Smooth muscle cell (in vitro differentiated cells): ENCODE measurements at regions not wholly inside any gene's neighbourhood (a gene's known extent, or its start where the extent isn't known, plus 50 kb on each side); places are given as distances from the start of the nearest gene placed in this dataset.

Experiments
- DNase-seq: peaks from one replicate; lab custom pipeline; 2025; ENCODE audit not compliant: unreplicated experiment; lab: John Stamatoyannopoulos, UW
- H2AFZ ChIP-seq: fragments of 200-600 bp; sonication (generic); 2 replicates; pipeline ENCODE4 v1.6.0; 2016; ENCODE audit warnings: antibody characterized with exemption, low read depth, mild to moderate bottlenecking
- H3F3A ChIP-seq: fragments of 200-600 bp; sonication (generic); 2 replicates; pipeline ENCODE4 v1.6.0; 2017; ENCODE audit warnings: antibody characterized with exemption, low read depth
- H3K27ac ChIP-seq: fragments of 200-600 bp; sonication (generic); 2 replicates; pipeline ENCODE4 v1.5.1; 2016; ENCODE audit warnings: low read depth, mild to moderate bottlenecking
- H3K27me3 ChIP-seq: fragments of 200-600 bp; sonication (generic); 2 replicates; pipeline ENCODE4 v1.6.1; 2016; ENCODE audit warnings: low read depth, mild to moderate bottlenecking
- H3K36me3 ChIP-seq: fragments of 200-600 bp; sonication (generic); 2 replicates; pipeline ENCODE4 v1.5.1; 2016; ENCODE audit warnings: low read depth
- H3K4me1 ChIP-seq: fragments of 200-600 bp; sonication (generic); 2 replicates; pipeline ENCODE4 v1.5.1; 2016; ENCODE audit warnings: low read depth
- H3K4me2 ChIP-seq: fragments of 200-600 bp; sonication (generic); 2 replicates; pipeline ENCODE4 v1.6.0; 2016; ENCODE audit warnings: mild to moderate bottlenecking
- H3K4me3 ChIP-seq: fragments of 200-600 bp; sonication (generic); 2 replicates; pipeline ENCODE4 v1.5.1; 2016; ENCODE audit warnings: mild to moderate bottlenecking
- H3K79me2 ChIP-seq: fragments of 200-600 bp; sonication (generic); 2 replicates; pipeline ENCODE4 v1.6.0; 2016; ENCODE audit warnings: low read depth, mild to moderate bottlenecking
- H3K9ac ChIP-seq: fragments of 200-600 bp; sonication (generic); 2 replicates; pipeline ENCODE4 v1.6.0; 2016; ENCODE audit warnings: low read depth
- H3K9me3 ChIP-seq: fragments of 200-600 bp; sonication (generic); replicated peaks from 2 replicates; pipeline ENCODE4 v1.5.1; 2016; ENCODE audit warnings: low read depth
- H4K20me1 ChIP-seq: fragments of 200-600 bp; sonication (generic); 2 replicates; pipeline ENCODE4 v1.6.0; 2016; ENCODE audit warnings: low read depth
- WGBS: methylation state at CpG from one replicate; pipeline ENCODE4 v1.1.7; 2016; ENCODE audit warnings: low lambda C conversion rate; 5-methylcytosine and 5-hydroxymethylcytosine counted together
- TF ChIP-seq, protein P1 (sequence below): fragments of 200-600 bp; sonication (generic); IDR thresholded peaks from 2 replicates; pipeline ENCODE4 v1.5.1; 2017; ENCODE audit warnings: borderline replicate concordance, mild to moderate bottlenecking, antibody characterized with exemption; ENCODE audit not compliant: insufficient read depth, poor library complexity, severe bottlenecking

DNA sequence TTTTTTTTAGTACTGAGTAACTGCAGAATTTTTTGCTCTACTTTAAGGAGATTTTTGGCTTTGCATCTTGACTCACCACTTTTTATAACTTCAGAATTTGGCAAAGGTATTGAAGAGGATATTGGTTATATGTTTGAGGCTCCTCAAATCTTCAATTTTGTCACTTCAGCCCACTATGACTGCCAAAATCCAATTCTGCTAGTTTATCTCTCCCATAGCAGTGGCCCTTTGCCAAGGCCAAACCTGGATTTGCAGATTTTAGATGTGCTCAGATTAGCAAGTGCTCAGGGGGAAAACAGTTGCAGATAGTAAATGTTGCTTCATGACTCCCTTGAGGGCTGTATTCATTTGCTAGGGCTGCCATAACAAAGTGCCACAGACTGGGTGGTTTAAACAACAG is 427.5 kb downstream of the ADRA2A start:
- Histone ChIP-seq H3K4me3 (no peak overlapping the region), H3K36me3 (no peaks in the 10 kb centered on the region), H3F3A (no peaks in the 10 kb centered on the region), H3K9me3 (no peaks in the 10 kb centered on the region), H3K9ac (no peak overlapping the region), H3K27me3 (no peaks in the 10 kb centered on the region), H4K20me1 (no peaks in the 10 kb centered on the region), H2AFZ (no peak overlapping the region), H3K4me1 (no peaks in the 10 kb centered on the region), H3K79me2 (no peaks in the 10 kb centered on the region), H3K27ac (no peak overlapping the region), H3K4me2 (no peak overlapping the region)
- DNase-seq: no peak
- TF ChIP-seq, protein P1, sequence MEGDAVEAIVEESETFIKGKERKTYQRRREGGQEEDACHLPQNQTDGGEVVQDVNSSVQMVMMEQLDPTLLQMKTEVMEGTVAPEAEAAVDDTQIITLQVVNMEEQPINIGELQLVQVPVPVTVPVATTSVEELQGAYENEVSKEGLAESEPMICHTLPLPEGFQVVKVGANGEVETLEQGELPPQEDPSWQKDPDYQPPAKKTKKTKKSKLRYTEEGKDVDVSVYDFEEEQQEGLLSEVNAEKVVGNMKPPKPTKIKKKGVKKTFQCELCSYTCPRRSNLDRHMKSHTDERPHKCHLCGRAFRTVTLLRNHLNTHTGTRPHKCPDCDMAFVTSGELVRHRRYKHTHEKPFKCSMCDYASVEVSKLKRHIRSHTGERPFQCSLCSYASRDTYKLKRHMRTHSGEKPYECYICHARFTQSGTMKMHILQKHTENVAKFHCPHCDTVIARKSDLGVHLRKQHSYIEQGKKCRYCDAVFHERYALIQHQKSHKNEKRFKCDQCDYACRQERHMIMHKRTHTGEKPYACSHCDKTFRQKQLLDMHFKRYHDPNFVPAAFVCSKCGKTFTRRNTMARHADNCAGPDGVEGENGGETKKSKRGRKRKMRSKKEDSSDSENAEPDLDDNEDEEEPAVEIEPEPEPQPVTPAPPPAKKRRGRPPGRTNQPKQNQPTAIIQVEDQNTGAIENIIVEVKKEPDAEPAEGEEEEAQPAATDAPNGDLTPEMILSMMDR: no peak

DNA sequence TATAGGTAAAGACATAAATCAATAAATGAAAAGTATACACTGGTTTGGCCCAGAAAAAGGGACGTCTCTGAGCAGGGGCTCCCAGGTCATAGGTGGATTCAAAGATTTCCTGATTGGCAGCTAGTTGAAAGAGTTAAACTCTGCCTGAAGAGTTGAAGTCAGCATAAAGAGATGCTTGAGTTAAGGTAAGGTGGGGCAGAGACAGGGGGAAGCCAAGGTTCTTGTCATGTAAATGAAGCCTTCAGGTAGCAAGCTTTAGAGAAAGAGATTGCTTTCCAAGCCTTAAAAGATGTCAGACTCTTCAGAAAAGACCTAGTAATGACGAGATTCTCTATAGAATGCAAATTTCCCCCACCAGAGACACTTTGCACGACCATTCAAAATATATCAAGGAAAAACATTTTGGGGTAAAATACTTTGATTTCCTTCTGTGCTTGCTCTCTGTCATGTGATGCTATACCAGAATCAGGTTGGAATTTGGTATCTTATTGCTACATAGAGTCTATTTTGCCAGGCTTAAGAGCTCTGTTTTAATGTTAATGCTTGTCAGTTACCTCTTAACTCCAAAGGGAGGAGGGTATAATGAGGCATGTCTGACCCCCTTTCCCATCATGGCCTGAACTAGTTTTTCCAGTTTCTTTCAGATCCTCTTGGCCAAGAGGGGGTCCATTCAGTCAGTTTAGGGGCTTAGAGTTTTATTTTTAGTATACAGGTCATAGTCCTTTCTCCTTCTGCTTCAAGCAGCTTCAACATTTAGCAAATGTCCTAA is 429.6 kb downstream of the ADRA2A start:
- H2AFZ ChIP-seq: no peak overlapping the region
- H3K4me2 ChIP-seq: no peak overlapping the region
- H3K79me2 ChIP-seq: no peaks in the 10 kb centered on the region
- H3K27ac ChIP-seq: no peak overlapping the region
- no peaks in the 10 kb centered on the region for H3K27me3 ChIP-seq
- no peaks in the 10 kb centered on the region for H3K9me3 ChIP-seq
- H3K4me1 ChIP-seq: no peaks in the 10 kb centered on the region
- 32% methylated on average over 3 of the region's 3 CpGs for WGBS
- H3K9ac ChIP-seq: no peak overlapping the region
- DNase-seq: no peak
- TF ChIP-seq, protein P1: no peak
- no peaks in the 10 kb centered on the region for H3F3A ChIP-seq
- H3K4me3 ChIP-seq: no peak overlapping the region
- no peaks in the 10 kb centered on the region for H3K36me3 ChIP-seq
- H4K20me1 ChIP-seq: no peaks in the 10 kb centered on the region

DNA sequence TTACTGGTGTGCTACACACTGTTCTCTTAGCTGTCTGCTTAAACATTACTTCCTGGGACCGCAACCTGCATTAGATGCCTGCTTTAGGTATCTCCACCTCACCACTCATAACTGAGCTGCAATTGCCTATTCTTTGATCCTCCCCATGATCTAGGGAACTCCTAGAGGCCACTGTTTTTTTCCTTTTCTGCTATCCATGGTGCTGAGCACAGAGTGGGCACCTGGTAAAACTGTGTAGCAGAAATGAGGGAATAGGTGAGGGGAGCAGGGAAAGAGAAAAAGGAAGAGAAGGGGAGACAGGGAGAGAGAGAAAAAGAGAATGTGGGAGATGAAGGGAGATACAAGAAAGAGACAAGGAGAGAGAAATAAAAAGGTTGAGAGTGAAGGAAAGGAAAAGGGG is 434.9 kb downstream of the ADRA2A start:
- DNase-seq: no peak
- TF ChIP-seq, protein P1: no peak
- WGBS: 88% methylated on average over 1 of the region's 1 CpG
- Histone ChIP-seq H3F3A (no peaks in the 10 kb centered on the region), H3K4me3 (no peak overlapping the region), H3K36me3 (no peaks in the 10 kb centered on the region), H3K27ac (no peak overlapping the region), H3K79me2 (no peaks in the 10 kb centered on the region), H3K9me3 (no peaks in the 10 kb centered on the region), H3K4me2 (no peak overlapping the region), H3K27me3 (peaks cover 6% of the 10 kb centered on the region), H4K20me1 (no peaks in the 10 kb centered on the region), H2AFZ (no peak overlapping the region), H3K9ac (no peak overlapping the region), H3K4me1 (no peaks in the 10 kb centered on the region)

DNA sequence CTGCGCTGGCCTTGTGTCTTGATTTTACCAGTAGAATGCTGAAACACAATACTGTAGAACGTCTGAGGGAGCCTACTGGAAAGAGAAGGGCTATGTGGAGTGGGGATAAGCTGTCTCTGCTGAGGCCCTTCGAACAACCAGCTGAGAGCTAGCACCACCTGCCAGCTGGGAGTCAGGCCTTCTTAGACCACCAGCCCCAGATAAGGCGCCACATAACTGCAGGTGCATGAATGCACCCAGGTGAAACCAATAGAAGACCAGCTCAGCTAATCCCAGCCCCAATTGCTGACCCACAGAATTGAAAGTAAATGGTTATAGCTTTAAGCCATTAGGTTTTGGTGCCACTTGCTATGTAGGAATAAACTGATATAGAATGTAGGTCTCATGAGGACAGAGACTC is 438.4 kb downstream of the ADRA2A start:
- WGBS: 83% methylated on average over 4 of the region's 4 CpGs
- H3K4me2 ChIP-seq: no peak overlapping the region
- no peak overlapping the region for H3K27ac ChIP-seq
- no peaks in the 10 kb centered on the region for H3K9me3 ChIP-seq
- H3K9ac ChIP-seq: no peak overlapping the region
- H3K79me2 ChIP-seq: no peaks in the 10 kb centered on the region
- no peaks in the 10 kb centered on the region for H3F3A ChIP-seq
- peaks cover 6% of the 10 kb centered on the region for H3K27me3 ChIP-seq
- H3K36me3 ChIP-seq: no peaks in the 10 kb centered on the region
- H4K20me1 ChIP-seq: no peaks in the 10 kb centered on the region
- no peaks in the 10 kb centered on the region for H3K4me1 ChIP-seq
- no peak for DNase-seq
- H2AFZ ChIP-seq: no peak overlapping the region
- H3K4me3 ChIP-seq: no peak overlapping the region
- TF ChIP-seq, protein P1: no peak
